Body of pancreas (tissue), 4 donors: ENCODE measurements at regions not wholly inside any gene's neighbourhood (a gene's known extent, or its start where the extent isn't known, plus 50 kb on each side); places are given as distances from the start of the nearest gene placed in this dataset.

Experiments used
- ATAC-seq: fragments of 150-250 bp; one replicate; pipeline ENCODE4 v1.9.1; 2016
- DNase-seq, 4 donors: peaks; one replicate each; pipeline ENCODE4 v3.0.0-alpha.2; 2019
- H3K27ac ChIP-seq, 4 donors: fragments of 200-600 bp; sonication (generic); 1 replicate in 3 of 4; 2 replicates in 1 of 4; pipeline versions ENCODE4 v1.5.1 to v1.6.1; 2016 to 2019; ENCODE audit warnings: mild to moderate bottlenecking in 1 of 4, mixed read lengths in 1 of 4, moderate library complexity in 1 of 4
- H3K27me3 ChIP-seq, 2 donors: fragments of 200-600 bp; sonication (generic); one replicate each; pipeline ENCODE4 v1.6.0; 2016; ENCODE audit warnings: mild to moderate bottlenecking in 1 of 2
- H3K36me3 ChIP-seq, 2 donors: fragments of 200-600 bp; sonication (generic); replicated peaks in 1 of 2; 2 replicates each; pipeline ENCODE4 v1.5.1; 2016; ENCODE audit warnings: low read depth in 2 of 2; ENCODE audit not compliant: insufficient read depth in 1 of 2
- H3K4me1 ChIP-seq: fragments of 200-600 bp; sonication (generic); one replicate; pipeline ENCODE4 v1.6.0; 2016
- H3K4me3 ChIP-seq, 2 donors: fragments of 200-600 bp; sonication (generic); 1 replicate in 1 of 2; 2 replicates in 1 of 2; pipeline ENCODE4 v1.5.1; 2016 to 2019
- H3K9me3 ChIP-seq, 3 donors: fragments of 200-600 bp; sonication (generic); 1 replicate in 2 of 3; 2 replicates in 1 of 3; pipeline ENCODE4 v1.5.1; 2016
- POLR2A ChIP-seq, 3 donors: fragments of 450-650 bp; IDR thresholded peaks; one replicate each; pipeline ENCODE4 v1.6.1; 2016; ENCODE audit warnings: antibody characterized with exemption in 3 of 3, mild to moderate bottlenecking in 2 of 3
- WGBS, 2 donors: methylation state at CpG; one replicate each; pipeline ENCODE4 v1.1.5; 2017; 5-methylcytosine and 5-hydroxymethylcytosine counted together
- intact Hi-C: fragments of 100-400 bp; cut with DNase I; formaldehyde crosslinking; loops from one replicate; pipeline ENCODE4 v1.15.1; 2023
- TF ChIP-seq, protein P1 (sequence below), 7 experiments: fragments of 450-650 bp in 4 of 7; fragments of 200-600 bp in 3 of 7; sonication (generic) in 3 of 7; IDR thresholded peaks; one replicate each; pipeline ENCODE4 v1.5.1; 2016 to 2019; ENCODE audit warnings: antibody characterized with exemption in 7 of 7

DNA sequence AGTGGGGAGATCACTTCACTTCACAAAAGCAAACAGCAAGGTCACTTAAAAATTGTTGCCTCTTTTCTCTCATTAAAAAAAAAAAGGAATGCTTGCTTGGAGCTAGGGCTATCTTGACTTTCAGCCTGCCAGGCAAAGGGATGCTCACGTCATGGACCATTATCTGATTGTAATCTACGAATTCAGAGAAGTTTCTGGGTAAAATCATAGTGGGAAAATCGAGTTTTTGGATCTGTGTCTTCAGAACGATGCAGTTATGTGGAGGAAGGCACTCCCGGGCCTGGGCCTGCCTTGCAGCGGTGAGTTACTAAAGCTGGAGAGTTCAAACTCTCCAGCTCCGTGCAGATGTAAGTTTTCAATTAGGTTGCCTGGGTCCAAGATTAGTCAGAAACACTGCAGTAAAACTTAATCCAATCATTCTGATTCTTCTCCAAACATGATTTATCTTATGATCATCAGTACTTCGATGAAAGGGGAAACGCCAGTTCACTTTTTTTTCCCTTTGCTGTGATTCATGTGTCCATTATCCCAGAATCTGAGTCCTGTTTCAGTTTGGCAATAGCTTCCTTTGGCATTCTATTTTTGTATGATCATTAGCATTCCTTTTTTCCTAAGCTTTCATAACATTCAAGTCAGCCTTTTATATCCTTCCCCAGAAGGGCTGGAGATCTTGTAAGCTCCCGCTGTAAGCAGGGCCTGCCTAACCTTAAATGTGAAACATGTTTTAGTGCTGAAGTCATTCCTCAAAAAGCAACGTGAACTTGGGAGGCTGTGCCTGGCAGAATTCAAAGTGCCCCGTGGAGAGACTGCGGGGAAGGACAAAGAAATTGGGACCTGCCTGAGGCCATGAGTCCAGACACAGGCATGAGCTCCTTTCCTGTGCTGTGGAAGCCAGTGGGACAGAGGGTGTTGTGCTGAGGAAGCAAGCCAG lies 119.3 kb upstream of the TWIST2 start:
- Histone ChIP-seq H3K27me3 (no peaks in the 10 kb centered on the region), H3K4me3 (no peak overlapping the region), H3K9me3 (no peaks in the 10 kb centered on the region), H3K36me3 (no peaks in the 10 kb centered on the region), H3K27ac (peak overlapping the region in 2 of 4 donors; percentile 20 to 40), H3K4me1 (no peaks in the 10 kb centered on the region)
- DNase-seq (no peak), ATAC-seq (peak; percentile 36)
- TF ChIP-seq, protein P1, sequence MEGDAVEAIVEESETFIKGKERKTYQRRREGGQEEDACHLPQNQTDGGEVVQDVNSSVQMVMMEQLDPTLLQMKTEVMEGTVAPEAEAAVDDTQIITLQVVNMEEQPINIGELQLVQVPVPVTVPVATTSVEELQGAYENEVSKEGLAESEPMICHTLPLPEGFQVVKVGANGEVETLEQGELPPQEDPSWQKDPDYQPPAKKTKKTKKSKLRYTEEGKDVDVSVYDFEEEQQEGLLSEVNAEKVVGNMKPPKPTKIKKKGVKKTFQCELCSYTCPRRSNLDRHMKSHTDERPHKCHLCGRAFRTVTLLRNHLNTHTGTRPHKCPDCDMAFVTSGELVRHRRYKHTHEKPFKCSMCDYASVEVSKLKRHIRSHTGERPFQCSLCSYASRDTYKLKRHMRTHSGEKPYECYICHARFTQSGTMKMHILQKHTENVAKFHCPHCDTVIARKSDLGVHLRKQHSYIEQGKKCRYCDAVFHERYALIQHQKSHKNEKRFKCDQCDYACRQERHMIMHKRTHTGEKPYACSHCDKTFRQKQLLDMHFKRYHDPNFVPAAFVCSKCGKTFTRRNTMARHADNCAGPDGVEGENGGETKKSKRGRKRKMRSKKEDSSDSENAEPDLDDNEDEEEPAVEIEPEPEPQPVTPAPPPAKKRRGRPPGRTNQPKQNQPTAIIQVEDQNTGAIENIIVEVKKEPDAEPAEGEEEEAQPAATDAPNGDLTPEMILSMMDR (IDR thresholded peaks at IDR 0.05): no peak
- TF ChIP-seq POLR2A (IDR thresholded peaks at IDR 0.05): no peak
- intact Hi-C loops: no loop called here
- 52 to 60% methylated on average over 13 of the region's 13 CpGs for WGBS, 2 donors

DNA sequence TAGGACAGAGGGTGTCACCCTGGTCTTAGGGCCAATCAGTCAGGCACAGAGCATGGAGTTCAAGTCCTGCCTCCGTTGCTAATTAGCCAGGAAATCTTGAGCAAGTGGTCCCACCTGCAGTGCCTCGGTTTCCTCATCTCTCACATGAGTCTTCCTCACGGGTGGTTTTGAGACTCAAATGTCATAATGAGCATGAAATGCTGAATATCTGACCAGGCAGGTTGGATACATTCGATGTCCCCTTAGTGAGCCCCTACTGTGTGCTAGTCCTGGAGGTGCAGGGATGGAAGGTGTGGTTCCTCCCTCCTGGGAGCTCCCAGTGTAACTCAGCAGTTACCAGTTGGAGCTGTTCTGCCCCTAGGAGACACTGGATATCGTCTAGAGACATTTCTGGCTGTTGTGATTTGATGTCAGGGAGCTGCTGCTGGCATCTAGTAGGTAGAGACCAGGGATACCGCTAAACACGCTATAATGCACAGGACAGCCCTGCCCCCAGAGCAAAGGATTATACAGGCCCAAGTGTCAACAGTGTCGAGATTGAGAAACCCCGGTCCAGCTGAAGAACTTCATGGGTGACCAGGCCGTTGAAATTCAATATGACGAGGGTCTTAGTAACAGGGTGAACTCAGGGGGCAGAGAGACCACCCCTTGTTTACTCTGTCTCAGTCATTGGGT lies 118.5 kb upstream of the TWIST2 start:
- Histone ChIP-seq H3K4me3 (no peak overlapping the region), H3K27me3 (no peaks in the 10 kb centered on the region), H3K9me3 (no peaks in the 10 kb centered on the region), H3K4me1 (no peaks in the 10 kb centered on the region), H3K36me3 (no peaks in the 10 kb centered on the region), H3K27ac (peak overlapping the region in 2 of 4 donors; percentile 20 to 32)
- WGBS, 2 donors: 66 to 76% methylated on average over 7 to 11 of the region's 11 CpGs
- TF ChIP-seq, protein P1 (IDR thresholded peaks at IDR 0.05): no peak
- no peak for TF ChIP-seq POLR2A (IDR thresholded peaks at IDR 0.05)
- no peak for ATAC-seq
- DNase-seq: no peak
- intact Hi-C loops: no loop called here

DNA sequence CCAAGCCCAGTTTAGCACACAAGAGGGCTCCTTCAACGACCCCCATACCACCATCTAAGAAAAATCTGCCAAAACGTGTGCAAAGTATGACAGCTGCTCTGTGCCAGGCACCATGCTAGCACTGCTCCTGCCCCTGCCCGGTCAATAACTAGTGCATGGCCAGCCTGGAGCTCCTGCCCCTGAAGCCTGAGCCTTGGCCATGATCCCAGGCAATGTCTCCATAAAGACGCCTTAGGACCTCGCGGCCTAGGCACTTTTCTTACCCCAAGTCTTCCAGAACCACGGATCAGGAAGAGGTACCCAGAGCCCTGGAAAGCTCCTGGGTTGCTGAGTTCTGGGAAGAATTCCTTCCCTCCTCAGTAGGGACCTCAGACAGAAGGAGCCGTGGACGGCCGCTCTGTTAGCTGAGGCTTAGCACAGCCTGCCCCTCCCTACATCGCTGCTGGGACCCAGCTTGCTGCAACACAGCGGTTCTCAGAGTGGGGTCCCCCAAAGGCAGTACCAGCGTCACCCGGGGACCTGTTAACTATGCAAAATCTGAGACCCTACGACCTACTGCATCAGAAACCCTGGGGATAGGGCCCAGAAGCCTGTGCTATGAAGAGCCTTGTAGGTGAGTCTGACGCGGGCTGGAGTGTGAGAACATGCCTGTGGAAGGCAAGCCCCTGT lies 117.8 kb upstream of the TWIST2 start:
- no peak overlapping the region for H3K27ac ChIP-seq
- intact Hi-C loops: no loop called here
- H3K36me3 ChIP-seq: no peaks in the 10 kb centered on the region
- H3K27me3 ChIP-seq: no peaks in the 10 kb centered on the region
- DNase-seq (no peak), ATAC-seq (no peak)
- TF ChIP-seq, protein P1 (IDR thresholded peaks at IDR 0.05): no peak
- TF ChIP-seq POLR2A (IDR thresholded peaks at IDR 0.05): no peak
- WGBS, 2 donors: 69 to 72% methylated on average over 11 to 17 of the region's 17 CpGs
- H3K9me3 ChIP-seq: no peaks in the 10 kb centered on the region
- H3K4me3 ChIP-seq: no peak overlapping the region
- no peaks in the 10 kb centered on the region for H3K4me1 ChIP-seq

DNA sequence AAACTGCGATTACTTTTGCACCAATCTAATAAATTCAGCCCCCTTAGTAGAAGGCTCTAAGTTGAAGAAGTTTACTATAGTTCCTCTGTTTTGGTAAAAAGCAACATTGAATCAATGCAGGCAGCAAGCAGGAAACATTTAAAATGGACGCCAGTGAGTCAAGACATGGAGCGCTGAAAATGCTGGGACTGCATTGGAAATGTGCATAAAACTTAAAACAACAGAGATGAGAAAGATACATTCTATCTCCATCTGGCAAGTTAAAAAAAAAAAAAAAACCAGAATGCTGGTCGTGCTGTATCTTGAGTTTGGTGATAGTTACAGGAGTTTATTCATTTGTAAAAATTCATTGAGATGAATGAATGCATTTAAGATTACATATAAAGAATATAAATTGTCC lies 117.0 kb upstream of the TWIST2 start:
- Histone ChIP-seq H3K4me1 (no peaks in the 10 kb centered on the region), H3K27me3 (no peaks in the 10 kb centered on the region), H3K4me3 (no peak overlapping the region), H3K9me3 (no peaks in the 10 kb centered on the region), H3K36me3 (no peaks in the 10 kb centered on the region), H3K27ac (no peak overlapping the region)
- DNase-seq (no peak), ATAC-seq (no peak)
- WGBS, 2 donors: 60 to 66% methylated on average over 4 of the region's 4 CpGs
- TF ChIP-seq, protein P1 (IDR thresholded peaks at IDR 0.05): no peak
- TF ChIP-seq POLR2A (IDR thresholded peaks at IDR 0.05): no peak
- intact Hi-C loops: no loop called here
